SK-MEL-5 (cell line): ENCODE measurements at regions not wholly inside any gene's neighbourhood (a gene's known extent, or its start where the extent isn't known, plus 50 kb on each side); places are given as distances from the start of the nearest gene placed in this dataset.

Experiments
- DNase-seq: peaks from one replicate; pipeline ENCODE4 v3.0.0-alpha.2; 2016; ENCODE audit warnings: low read depth, low spot score
- in situ Hi-C: cut with HindIII; loops from 2 replicates; pipeline ENCODE4 v1.10.0; 2016; ENCODE audit warnings: low sequenced_read_pairs, high pct_unique_total_duplicates, low pct_unique_long_range_greater_than_20kb

DNA sequence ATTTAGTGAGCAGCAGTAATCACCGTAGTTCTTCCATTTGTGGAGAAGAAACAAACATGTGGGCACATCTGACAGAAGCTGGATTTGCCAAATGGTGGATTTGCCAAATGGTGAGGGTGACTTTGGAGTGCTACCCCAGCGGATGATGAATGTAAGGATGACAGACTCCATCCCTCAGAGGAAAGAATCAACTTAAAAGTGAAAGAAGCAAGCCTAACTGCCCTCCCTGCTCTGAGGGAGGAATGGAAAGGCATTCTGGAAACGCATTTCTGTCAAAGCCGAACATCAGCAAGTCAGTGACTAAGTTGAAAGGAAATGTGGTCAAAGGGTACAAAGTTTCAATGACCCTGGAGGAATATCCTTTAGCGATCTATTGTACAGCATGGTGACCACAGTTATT lies 143.5 kb downstream of the GPBP1 start:
- no peak for DNase-seq
- in situ Hi-C loops = no loop called here

DNA sequence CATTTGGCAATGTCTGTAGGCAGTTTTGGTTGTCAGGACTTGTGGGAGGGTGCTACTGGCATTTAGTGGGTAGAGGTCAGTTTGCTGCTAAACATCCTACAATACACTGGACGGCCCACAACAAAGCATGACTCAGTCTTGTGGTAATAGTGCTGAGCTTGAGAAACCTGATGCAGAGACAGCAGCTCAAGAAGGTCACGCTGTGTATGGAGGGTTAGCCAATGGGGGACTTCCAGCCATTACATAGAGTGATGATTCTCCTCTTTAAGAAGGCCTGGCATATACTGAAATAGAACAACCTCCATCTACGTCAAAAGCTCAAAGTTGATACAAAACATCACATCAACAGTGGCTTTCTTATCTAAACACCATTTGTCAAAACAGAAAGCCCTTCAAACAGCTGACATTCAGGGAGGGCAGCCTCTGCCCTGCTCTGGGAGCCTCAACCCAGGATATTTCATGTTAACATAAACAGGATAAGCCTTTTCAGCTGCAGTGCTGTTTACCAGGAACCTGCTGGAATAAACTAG lies 143.0 kb downstream of the GPBP1 start:
- DNase-seq = peak; percentile 96
- in situ Hi-C loops = no loop called here

DNA sequence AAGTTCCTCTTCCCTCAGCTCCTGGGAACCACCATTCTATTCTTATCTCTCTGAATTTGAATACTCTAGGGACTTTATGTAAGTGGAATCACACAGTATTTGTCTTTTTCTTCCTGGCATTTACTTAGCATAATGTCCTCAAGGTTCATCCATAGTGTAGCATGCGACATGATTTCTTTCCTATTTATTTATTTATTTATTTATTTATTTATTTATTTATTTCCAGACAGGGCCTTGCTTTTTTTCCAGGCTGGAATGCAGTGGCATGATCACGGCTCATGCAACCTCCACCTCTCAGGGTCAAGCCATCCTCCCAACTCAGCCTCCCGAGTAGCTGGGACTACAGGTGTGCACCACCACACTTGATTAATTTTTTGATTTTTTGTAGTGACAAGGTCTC lies 142.1 kb downstream of the GPBP1 start:
- DNase-seq = no peak
- in situ Hi-C loops = no loop called here
